HEK293 (cell line): ENCODE measurements at regions not wholly inside any gene's neighbourhood (a gene's known extent, or its start where the extent isn't known, plus 50 kb on each side); places are given as distances from the start of the nearest gene placed in this dataset.

Experiments
- ZNF335 ChIP-seq: fragments of 450-650 bp; formaldehyde crosslinking; conservative IDR thresholded peaks from 2 replicates; pipeline ENCODE4 v1.5.1; 2016; ENCODE audit warnings: missing biosample characterization, missing genetic modification characterization
- TF ChIP-seq, protein P1 (sequence below): fragments of 450-650 bp; formaldehyde crosslinking; IDR thresholded peaks from 2 replicates; pipeline ENCODE4 v1.5.1; 2017; ENCODE audit warnings: missing biosample characterization, mild to moderate bottlenecking, missing genetic modification characterization, moderate library complexity

DNA sequence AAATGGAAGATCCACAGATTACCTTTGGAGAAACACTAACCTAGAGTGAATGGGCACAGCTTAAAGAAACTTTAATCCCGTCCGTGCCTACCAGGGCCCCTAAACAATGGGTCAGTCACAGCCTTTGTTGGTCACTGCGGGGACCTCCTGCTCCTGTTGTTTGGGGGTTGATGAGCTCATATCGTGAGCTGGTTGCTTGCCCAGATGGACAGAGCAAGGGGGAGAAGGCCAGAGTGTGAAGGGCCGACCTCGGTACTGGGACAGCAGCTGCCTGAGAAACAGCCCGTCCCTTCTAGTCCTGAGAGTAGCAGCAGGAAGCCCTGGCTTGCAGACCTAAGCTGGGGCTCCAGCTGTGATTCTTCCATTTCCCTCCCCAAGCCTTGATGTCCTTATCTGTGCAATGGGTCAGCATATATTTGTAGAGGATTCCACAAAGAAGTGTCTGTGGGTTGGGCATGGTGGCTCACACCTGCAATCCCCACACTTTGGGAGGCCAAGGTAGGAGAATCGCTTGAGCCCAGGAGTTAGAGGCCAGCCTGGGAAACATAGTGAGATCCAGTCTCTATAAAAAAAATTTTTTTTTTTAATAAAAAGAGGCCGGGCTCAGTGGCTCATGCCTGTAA is 69.6 kb upstream of the SLC34A2 start:
- TF ChIP-seq, protein P1, sequence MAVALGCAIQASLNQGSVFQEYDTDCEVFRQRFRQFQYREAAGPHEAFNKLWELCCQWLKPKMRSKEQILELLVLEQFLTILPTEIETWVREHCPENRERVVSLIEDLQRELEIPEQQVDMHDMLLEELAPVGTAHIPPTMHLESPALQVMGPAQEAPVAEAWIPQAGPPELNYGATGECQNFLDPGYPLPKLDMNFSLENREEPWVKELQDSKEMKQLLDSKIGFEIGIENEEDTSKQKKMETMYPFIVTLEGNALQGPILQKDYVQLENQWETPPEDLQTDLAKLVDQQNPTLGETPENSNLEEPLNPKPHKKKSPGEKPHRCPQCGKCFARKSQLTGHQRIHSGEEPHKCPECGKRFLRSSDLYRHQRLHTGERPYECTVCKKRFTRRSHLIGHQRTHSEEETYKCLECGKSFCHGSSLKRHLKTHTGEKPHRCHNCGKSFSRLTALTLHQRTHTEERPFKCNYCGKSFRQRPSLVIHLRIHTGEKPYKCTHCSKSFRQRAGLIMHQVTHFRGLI (tag by site-specific recombination): no peak
- no peak for TF ChIP-seq ZNF335 (tag by site-specific recombination)
